ENCODE measurements at regions not wholly inside any gene's neighbourhood (a gene's known extent, or its start where the extent isn't known, plus 50 kb on each side); places are given as distances from the start of the nearest gene placed in this dataset.

DNA sequence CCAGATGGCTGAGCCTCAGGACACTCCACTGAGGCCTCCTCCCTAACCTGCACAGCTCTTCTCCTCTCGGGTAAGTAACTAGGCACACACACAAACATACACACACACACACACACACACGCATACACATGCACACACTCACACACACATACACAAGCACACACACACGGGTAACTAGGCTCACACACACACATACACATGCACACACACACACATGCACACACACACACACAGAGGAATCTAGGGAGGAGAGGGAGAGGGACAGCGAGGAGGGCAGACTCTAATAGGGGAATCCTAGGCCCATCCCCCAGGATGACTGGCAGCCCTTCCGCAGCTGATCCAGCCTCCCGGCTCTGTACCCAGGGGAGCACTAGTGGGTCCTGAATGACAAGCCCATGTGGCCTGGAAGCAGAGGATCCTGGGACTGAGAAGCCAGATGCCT, 177.4 kb upstream of the LINGO1 start:
- TF ChIP-seq POLR2A (IDR thresholded peaks at IDR 0.05) (no peak), CTCF (IDR thresholded peaks at IDR 0.05 in 8 of 11, conservative IDR thresholded peaks at IDR 0.05 in 3 of 11) (no peak)
